DOHH2 (cell line): ENCODE measurements at regions not wholly inside any gene's neighbourhood (a gene's known extent, or its start where the extent isn't known, plus 50 kb on each side); places are given as distances from the start of the nearest gene placed in this dataset.

Source experiments
- CTCF ChIP-seq: fragments of 200-600 bp; sonication (generic); IDR thresholded peaks from one replicate; pipeline ENCODE4 v1.5.1; 2014; ENCODE audit warnings: antibody characterized with exemption, mild to moderate bottlenecking, low read depth, low read length; ENCODE audit not compliant: poor library complexity, severe bottlenecking
- EZH2phosphoT487 ChIP-seq: fragments of 200-600 bp; sonication (generic); IDR thresholded peaks from 2 replicates; pipeline ENCODE4 v1.6.1; 2017; ENCODE audit warnings: borderline replicate concordance, mild to moderate bottlenecking, antibody characterized with exemption, low read length, moderate library complexity, mixed read lengths

- TF ChIP-seq CTCF (no peak), EZH2phosphoT487 (no peak)
These were observed 207.3 kb downstream of the OTOR start for GRCh38 chr20:16955462-16955861.
